Fibroblast of the aortic adventitia (primary cell): ENCODE measurements at regions not wholly inside any gene's neighbourhood (a gene's known extent, or its start where the extent isn't known, plus 50 kb on each side); places are given as distances from the start of the nearest gene placed in this dataset.
A peak's percentile ranks its signal among the peaks of the same experiment; 100 is the strongest.

Experiments
- DNase-seq: peaks from one replicate; pipeline ENCODE4 v3.0.0-alpha.2; 2010; ENCODE audit warnings: low read depth
- H3K4me3 ChIP-seq: 2 replicates; pipeline ENCODE4 v1.5.1; 2011; ENCODE audit warnings: low read depth, mild to moderate bottlenecking, control low read depth, low read length, moderate library complexity
- TF ChIP-seq, protein P1 (sequence below): IDR thresholded peaks from 2 replicates; pipeline ENCODE4 v1.5.1; 2011; ENCODE audit warnings: mild to moderate bottlenecking, low read length, control low read depth, inconsistent platforms; ENCODE audit not compliant: insufficient read depth

DNA sequence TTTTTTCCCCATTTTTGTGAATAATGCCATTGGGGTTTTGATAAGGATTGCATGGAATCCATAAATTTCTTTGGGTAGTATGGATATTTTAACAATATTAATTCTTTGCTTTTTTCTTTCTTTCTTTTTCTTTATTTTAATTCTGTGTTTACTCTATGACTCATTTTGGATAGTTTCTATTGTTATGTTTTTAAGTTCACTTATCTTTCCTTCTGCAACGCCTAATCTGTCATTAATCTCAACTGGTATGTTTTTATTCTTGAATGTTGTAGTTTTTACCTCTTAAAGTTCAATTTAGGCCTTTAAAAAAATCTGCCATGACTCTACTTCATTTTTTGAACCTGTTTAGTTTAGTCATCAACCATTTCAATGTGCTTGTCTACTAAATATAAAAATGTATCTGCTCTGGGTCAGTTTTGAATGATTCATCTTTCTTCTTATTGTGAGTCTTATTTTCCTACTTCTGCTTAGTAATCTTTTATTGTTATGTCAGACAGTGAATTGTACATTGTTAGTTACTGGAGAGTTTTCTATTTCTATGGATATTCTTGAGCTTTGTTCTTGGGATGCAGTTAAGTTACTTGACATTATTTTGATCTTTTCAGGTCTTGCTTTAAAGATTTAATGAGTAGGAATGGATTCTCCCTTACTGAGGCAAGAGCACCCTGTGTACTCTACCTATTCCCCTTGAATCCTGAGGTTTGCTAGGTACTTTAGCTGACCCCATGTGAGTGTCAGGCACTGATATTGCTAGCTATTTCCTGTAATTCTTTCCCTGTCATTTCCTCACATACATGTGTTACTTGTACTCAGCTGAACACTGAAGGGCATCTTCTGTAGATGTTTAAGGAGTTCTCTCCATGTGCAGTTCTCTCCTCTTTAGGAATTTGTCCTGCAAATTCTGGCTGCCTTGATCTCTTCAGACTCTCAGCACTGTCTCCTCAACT is 104.2 kb downstream of the TFAP2B start:
- peak; percentile 39 for DNase-seq
- H3K4me3 ChIP-seq = no peak overlapping the region

DNA sequence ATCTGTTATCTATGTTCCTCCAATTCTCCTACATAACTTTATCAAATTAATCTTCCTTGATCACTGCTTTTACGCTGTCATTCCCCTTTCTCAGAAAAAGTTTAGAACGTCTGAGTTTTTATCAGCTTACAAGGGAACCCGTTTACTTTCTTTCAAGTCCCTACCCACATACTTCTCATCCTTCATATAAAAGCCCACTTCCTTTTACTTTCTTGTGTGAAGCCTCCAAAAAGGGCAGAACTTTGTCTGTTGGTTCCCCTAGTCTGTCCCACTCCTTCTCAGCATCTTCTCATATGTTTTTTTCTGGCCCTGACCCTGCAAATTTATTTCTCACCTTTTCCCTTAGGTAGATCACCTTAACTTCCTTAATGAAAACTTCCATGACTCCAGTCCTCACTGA is 106.1 kb downstream of the TFAP2B start:
- H3K4me3 ChIP-seq = no peak overlapping the region
- no peak for DNase-seq
- TF ChIP-seq, protein P1, sequence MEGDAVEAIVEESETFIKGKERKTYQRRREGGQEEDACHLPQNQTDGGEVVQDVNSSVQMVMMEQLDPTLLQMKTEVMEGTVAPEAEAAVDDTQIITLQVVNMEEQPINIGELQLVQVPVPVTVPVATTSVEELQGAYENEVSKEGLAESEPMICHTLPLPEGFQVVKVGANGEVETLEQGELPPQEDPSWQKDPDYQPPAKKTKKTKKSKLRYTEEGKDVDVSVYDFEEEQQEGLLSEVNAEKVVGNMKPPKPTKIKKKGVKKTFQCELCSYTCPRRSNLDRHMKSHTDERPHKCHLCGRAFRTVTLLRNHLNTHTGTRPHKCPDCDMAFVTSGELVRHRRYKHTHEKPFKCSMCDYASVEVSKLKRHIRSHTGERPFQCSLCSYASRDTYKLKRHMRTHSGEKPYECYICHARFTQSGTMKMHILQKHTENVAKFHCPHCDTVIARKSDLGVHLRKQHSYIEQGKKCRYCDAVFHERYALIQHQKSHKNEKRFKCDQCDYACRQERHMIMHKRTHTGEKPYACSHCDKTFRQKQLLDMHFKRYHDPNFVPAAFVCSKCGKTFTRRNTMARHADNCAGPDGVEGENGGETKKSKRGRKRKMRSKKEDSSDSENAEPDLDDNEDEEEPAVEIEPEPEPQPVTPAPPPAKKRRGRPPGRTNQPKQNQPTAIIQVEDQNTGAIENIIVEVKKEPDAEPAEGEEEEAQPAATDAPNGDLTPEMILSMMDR = no peak

More for the DNA sequence above, 104.2 kb downstream of the TFAP2B start:
- TF ChIP-seq, protein P1 = no peak

DNA sequence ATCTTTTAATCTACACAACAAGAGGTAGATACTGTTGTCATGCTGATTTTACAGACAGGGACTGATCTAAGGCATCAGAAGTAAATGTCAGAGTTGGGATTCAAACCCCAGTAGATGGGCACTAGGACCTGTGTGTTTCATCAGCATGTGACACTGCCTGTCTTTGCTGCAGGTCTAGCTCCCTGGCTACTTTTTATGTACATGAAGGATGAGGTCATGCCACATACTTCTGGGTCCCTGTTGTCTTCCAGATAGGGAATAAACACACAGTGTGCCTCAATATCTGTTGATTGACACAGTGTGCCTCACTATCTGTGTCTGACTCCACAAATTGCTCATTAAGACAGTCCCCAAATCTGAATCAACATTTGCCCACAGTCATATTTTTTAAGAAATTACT is 106.9 kb downstream of the TFAP2B start:
- no peak overlapping the region for H3K4me3 ChIP-seq
- DNase-seq = no peak
- TF ChIP-seq, protein P1 = no peak

DNA sequence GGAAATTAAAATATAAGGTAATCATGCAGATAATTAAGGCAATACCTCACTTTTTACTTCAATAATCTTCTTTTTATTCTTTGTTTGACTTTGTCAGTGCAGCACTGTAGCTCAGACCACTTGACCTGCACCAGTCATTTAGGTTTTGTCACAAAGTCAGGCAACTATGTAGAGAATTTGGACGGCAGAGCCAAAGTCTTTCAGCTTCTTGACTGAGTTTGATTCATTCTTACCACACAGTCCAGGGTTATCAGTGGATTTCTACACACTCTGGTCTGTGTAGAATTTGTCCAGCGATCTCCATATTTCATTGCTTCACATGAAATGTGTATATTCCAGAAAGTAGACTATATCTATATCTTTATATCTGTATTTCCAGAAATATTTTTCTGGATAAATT is 107.3 kb downstream of the TFAP2B start:
- TF ChIP-seq, protein P1 = no peak
- no peak overlapping the region for H3K4me3 ChIP-seq
- peak; percentile 34 for DNase-seq

DNA sequence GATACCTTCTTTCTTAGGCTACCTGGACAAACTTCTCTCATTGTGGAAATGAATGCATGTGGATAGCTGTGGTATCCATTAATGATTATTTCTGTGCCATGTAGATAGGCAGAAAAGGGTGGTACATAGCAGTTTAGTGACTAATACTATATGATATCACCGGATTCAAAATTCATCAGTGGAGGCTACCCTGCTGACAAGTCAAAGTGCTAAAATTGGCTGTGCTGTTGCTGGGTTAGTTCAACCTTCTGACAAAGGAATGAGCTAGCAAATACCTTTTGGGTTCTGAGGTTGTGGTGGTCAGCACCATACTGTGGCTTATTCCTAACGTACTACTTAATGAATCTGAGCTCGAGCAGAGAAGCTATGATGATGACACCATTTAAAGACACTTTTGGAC is 109.1 kb downstream of the TFAP2B start:
- no peak overlapping the region for H3K4me3 ChIP-seq
- TF ChIP-seq, protein P1 = no peak
- peak; percentile 5 for DNase-seq

DNA sequence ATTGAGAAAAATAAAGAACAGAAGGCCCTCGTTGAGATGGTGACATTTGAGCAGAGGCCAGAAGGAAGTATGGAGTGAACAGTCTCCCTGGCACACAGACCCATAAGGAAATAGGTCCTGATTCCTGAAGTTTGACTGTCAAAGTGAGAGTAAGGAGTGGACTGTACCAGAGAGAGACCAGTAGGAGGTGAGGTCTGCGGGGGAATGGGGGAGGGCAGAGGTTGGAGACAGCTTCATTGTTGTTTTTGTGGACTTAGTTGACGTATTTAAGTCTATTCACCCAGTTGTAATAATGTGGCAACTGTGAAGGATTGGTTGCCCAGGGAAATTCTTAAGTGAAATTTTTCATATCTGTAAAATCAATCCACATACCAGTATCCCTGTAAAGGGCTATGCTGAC is 110.7 kb downstream of the TFAP2B start:
- no peak for DNase-seq
- TF ChIP-seq, protein P1 = no peak
- H3K4me3 ChIP-seq = no peak overlapping the region
